HFF-Myc (cell line): ENCODE measurements at regions not wholly inside any gene's neighbourhood (a gene's known extent, or its start where the extent isn't known, plus 50 kb on each side); places are given as distances from the start of the nearest gene placed in this dataset.

Experiments used
- DNase-seq: peaks from one replicate; pipeline ENCODE4 v3.0.0-alpha.2; 2011; ENCODE audit warnings: low read depth; ENCODE audit errors: extremely low read depth
- H3K4me3 ChIP-seq: replicated peaks from 2 replicates; pipeline ENCODE4 v1.5.1; 2011; ENCODE audit warnings: low read depth, mild to moderate bottlenecking, control low read depth, low read length
- TF ChIP-seq, protein P1 (sequence below): IDR thresholded peaks from 2 replicates; pipeline ENCODE4 v1.5.1; 2012; ENCODE audit warnings: mild to moderate bottlenecking, low read depth, low read length, control low read depth; ENCODE audit errors: missing control alignments

- H3K4me3 ChIP-seq = no peak overlapping the region
- no peak for DNase-seq
- TF ChIP-seq, protein P1, sequence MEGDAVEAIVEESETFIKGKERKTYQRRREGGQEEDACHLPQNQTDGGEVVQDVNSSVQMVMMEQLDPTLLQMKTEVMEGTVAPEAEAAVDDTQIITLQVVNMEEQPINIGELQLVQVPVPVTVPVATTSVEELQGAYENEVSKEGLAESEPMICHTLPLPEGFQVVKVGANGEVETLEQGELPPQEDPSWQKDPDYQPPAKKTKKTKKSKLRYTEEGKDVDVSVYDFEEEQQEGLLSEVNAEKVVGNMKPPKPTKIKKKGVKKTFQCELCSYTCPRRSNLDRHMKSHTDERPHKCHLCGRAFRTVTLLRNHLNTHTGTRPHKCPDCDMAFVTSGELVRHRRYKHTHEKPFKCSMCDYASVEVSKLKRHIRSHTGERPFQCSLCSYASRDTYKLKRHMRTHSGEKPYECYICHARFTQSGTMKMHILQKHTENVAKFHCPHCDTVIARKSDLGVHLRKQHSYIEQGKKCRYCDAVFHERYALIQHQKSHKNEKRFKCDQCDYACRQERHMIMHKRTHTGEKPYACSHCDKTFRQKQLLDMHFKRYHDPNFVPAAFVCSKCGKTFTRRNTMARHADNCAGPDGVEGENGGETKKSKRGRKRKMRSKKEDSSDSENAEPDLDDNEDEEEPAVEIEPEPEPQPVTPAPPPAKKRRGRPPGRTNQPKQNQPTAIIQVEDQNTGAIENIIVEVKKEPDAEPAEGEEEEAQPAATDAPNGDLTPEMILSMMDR = no peak
Observed at GRCh38 chr2:20563833-20564232, 87.1 kb downstream of the HS1BP3 start.

DNA sequence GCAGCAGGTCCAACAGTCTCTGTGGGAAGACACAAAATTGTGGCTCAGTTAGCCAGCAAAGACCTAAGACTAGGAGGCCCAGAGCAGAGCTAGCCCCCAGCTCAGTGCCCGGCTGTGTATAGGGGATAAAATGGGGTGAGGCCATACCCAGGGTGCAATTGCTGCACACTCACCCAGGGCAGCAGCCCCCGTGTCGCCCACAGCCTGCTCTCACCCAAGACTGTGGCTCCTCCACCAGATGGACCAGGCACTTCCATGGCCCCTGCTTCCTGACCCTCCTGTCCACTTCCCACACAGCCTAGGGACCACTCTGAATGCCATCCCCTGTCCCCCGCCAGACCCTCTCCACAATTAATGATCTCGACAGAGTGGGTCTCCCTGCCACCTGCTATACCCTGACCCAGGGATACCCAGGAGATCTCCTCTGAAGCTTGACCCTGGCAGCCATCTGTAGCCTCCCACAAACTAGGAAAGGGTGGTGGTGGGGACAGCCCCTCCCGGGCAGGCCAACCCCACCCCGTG is 85.7 kb downstream of the HS1BP3 start:
- TF ChIP-seq, protein P1 = no peak
- DNase-seq = no peak
- no peak overlapping the region for H3K4me3 ChIP-seq

DNA sequence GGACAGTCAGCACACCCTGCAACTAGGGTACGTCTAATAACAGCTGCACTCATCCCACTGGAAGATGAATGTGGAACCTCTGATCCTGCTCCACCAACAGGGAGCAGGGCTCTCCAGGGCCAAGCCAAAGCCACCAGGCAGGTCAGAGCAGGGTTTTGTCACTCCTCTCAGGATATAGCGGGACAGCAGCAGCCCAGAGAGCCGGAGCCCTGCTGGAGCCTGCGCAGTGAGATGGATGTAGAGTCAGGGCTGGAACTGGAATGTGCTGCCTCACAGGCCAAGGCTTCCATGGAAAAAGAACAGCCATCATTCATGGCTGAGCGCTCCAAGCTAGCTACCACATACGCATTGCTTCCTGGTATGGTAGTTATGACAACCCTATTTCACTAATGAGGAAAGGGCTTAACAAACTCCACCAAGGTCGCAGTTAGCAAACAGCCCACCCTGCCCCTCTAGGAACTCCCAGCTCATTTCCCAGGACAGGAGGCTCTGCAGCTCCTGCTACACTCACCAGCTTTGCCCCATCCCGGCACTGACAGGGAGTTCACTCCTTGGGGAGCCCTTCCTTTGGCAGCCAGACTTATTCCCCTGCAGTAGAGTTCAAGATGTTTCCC is 85.2 kb downstream of the HS1BP3 start:
- TF ChIP-seq, protein P1 = no peak
- no peak overlapping the region for H3K4me3 ChIP-seq
- no peak for DNase-seq

DNA sequence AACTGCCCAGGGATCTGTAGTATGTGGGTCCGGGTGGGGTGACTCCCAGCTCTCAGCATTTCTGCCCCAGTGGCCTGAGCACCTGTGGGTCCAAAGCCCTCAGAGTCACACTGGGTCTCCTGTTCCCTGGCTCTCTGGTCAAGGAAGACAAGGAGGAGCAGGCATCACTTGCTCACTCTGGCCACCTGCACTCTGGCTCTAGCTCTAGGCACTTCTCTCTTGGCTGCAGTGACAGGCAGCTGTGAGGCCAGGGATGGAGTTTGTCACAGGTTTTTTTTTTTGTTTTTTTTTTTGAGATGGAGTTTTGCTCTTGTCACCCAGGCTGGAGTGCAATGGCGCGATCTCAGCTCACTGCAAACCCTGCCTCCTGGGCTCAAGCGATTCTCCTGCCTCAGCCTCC is 84.6 kb downstream of the HS1BP3 start:
- TF ChIP-seq, protein P1 = no peak
- no peak overlapping the region for H3K4me3 ChIP-seq
- DNase-seq = no peak

- TF ChIP-seq, protein P1 = no peak
- no peak for DNase-seq
- H3K4me3 ChIP-seq = no peak overlapping the region
Observed at GRCh38 chr2:20567159-20567925, 83.6 kb downstream of the HS1BP3 start.
